ENCODE measurements at regions not wholly inside any gene's neighbourhood (a gene's known extent, or its start where the extent isn't known, plus 50 kb on each side); places are given as distances from the start of the nearest gene placed in this dataset.

DNA sequence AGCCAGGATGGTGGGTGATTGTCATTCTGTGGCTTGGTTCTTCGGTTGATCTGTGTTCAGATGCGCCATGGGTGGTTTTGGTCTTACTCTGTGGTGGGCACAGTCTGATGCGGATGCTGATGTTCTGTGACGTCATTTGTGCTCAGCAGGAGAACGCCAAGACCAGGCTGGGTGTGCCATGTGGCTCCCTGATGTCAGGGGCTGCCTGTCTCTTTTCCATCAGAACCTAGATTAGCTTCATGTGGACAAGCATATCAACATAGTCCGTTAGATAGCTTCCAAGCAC, 100.6 kb upstream of the ARL4C start:
- TF ChIP-seq POLR2AphosphoS5 (IDR thresholded peaks at IDR 0.05) = no peak
- TF ChIP-seq, protein P1, sequence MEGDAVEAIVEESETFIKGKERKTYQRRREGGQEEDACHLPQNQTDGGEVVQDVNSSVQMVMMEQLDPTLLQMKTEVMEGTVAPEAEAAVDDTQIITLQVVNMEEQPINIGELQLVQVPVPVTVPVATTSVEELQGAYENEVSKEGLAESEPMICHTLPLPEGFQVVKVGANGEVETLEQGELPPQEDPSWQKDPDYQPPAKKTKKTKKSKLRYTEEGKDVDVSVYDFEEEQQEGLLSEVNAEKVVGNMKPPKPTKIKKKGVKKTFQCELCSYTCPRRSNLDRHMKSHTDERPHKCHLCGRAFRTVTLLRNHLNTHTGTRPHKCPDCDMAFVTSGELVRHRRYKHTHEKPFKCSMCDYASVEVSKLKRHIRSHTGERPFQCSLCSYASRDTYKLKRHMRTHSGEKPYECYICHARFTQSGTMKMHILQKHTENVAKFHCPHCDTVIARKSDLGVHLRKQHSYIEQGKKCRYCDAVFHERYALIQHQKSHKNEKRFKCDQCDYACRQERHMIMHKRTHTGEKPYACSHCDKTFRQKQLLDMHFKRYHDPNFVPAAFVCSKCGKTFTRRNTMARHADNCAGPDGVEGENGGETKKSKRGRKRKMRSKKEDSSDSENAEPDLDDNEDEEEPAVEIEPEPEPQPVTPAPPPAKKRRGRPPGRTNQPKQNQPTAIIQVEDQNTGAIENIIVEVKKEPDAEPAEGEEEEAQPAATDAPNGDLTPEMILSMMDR (IDR thresholded peaks at IDR 0.05) = no peak
